ENCODE measurements at regions not wholly inside any gene's neighbourhood (a gene's known extent, or its start where the extent isn't known, plus 50 kb on each side); places are given as distances from the start of the nearest gene placed in this dataset.
"Not testable (repeated sequence)": the region's sequence is repeated elsewhere in the genome, so short reads cannot be mapped to it uniquely, and the experiment has no call there.

- FAIRE-seq = no peak
These were observed 1493.7 kb downstream of the AMY1C start for GRCh38 chr1:105243411-105243810.

- FAIRE-seq = no peak
These were observed 1494.3 kb downstream of the AMY1C start for GRCh38 chr1:105243969-105244368.

DNA sequence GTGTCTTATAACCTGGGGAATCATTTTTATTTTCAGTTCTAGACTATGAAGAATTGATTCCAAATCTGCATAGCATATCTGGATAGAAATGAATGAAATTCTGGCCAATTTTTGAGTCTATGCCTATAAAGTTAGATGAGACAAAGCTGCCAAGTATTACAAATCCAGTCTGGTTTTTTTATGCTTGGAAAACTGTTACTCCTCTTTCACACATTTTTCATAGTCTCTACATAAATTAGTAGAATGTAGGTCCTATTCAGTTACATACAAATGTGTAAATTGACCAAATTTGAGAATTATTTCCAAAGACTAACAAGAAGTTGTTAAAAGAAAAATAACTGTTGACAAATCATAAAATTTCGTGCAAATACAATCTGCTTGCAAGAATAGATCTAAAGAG, 1505.2 kb downstream of the AMY1C start:
- no peak for FAIRE-seq

- FAIRE-seq = no peak
These were observed 1510.3 kb downstream of the AMY1C start for GRCh38 chr1:105260001-105260400.

GRCh38 chr1:105270966-105271365, 1521.3 kb downstream of the AMY1C start:
- no peak for FAIRE-seq

GRCh38 chr1:105272376-105272775, 1522.7 kb downstream of the AMY1C start:
- FAIRE-seq = not testable (repeated sequence)

GRCh38 chr1:105294838-105295237, 1545.1 kb downstream of the AMY1C start:
- FAIRE-seq = no peak

DNA sequence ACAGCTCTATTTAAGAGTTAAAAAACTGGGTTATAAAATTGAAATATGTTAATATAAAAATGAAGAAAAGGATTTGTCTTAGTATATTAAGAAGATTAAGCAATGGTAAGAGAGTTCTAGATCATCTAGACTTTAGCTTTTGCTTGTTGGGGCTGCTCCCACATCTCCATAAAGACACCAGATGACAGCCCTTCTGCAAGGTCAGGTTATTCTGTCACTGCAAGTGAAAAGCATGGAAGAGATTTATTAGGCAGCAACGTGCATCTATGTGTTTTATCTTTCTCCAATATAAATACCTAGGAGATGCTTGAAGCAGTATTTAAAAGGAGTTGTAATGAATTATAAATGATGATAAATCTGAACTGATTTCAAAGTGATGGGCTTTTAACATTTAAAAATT, 1560.4 kb downstream of the AMY1C start:
- FAIRE-seq = no peak

DNA sequence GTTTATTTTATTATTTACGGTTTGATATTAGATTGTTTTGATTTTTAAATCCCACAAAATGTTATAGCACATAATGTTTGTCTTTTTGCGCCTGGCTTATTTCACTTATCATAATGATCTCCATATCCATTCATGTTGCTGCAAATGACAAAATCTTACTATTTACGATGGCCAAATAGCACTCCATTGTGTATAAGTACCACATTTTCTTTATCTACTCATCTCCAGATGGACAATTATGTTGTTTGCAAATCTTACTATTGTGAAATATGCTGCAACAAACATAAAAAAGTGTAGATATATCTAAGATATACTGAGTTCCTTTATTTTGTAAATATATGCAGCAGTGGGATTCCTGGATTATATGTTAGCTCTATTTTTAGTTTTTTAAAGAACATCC, 1568.3 kb downstream of the AMY1C start:
- no peak for FAIRE-seq

DNA sequence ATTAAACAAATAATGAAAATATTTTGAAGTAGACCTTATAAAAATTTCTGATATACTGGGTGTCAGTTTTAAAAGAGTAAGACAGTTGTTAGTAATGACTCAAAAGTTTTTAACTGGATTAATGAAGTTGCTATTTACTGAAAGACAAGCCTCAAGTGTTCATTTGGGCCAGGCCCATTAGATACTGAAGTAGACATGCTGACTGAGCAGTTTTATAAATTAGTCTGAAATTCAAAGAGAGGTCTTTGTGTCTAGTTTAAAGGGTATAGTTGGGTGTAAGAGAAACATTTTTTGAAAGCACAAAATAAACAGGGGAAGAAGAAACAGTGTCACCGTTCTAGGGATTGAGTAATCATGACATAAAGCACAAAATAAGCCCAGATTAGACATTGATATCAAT, 1577.2 kb downstream of the AMY1C start:
- no peak for FAIRE-seq

DNA sequence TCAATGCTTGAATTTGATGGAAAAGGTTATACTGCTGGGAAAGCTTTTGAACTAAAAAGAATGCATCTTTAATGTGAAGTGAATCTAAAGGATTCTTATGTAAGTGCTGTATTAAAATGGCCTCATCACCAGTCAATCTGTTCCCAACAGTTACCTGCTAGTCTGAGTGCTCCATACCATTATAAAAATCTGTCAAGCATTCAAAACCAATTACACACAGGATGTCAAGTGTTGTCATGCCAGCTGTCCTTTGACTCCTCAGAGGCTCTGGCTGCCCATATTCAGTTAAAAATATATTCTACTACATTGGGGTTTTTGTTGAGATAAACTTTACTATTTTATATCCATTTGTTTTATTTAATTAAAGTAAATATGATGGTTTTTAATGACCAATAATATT, 1587.7 kb downstream of the AMY1C start:
- FAIRE-seq = no peak

DNA sequence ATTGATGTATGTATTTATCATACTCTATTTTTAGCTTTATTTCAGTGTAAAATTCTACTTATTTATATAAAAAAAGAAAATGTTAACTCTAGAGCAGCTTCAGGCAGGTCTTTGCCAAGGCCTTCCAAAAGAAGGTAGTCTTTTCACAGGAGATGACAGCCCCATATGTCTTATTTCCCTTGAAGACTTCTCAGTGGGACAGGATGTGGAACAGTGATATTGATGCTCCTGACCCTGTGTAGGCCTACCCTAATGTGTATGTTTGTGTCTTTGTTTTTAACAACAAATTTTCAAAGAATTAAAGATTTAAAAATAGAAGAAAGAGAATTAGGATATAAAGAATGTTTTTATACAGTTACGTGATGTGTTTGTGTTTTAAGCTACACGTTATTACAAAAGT, 1593.6 kb downstream of the AMY1C start:
- FAIRE-seq = no peak

DNA sequence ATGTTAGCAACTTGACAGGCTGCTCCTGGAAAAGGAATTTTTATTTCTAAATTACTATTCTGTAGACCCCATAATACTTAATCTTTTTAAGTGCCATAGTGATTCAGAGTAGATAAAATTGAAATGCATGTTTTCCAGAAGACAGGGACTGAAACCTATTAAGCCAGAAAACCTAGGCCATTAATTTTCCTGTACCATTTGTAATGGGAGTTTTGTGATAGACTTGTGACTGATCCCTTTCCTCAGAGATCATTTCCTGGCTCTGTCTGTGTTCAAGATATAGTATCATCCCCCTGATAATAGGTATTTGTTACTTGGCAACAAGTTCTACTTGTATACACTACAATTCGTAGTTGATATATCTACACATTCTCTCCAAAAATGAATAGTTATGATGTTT, 1609.8 kb downstream of the AMY1C start:
- FAIRE-seq = no peak

GRCh38 chr1:105362438-105362837, 1612.7 kb downstream of the AMY1C start:
- FAIRE-seq = no peak

DNA sequence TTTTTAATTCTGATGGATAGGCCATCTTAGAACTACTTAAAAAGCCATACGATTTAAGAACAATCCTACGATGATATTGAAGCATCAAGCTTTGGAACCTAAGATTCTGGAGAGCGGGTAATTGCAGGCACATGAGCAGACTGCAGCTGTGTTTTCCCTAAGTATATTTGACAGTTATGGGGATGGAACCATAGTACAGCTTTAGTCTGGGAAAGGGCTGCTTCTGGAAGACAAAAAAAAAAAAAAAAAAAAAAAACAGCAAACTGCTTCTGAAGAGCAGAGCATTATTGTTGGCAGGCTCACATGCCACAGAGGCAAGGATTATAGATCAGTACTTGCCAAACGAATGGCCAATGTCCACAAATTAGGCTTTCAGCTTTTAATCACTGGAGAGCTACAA, 1618.7 kb downstream of the AMY1C start:
- FAIRE-seq = no peak

DNA sequence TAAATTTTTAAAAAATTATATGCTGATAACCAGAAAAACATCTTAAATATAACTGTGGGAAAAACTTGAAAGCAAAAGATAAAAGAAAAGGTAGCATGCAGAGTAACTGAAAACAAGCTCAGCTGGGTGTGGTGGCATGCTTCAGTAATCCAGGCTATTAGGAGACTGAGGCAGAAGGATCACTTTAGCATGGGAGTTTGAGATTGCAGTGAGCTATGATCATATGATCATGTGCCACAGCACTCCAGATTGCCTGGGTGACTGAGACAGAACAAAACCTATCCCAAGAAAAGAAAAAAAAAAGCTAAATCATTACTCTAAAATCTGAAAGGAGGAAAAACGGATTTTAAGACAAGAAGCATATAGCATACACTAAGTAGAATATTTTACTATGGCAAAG, 1624.0 kb downstream of the AMY1C start:
- FAIRE-seq = no peak

GRCh38 chr1:105386489-105386888, 1636.8 kb downstream of the AMY1C start:
- no peak for FAIRE-seq

DNA sequence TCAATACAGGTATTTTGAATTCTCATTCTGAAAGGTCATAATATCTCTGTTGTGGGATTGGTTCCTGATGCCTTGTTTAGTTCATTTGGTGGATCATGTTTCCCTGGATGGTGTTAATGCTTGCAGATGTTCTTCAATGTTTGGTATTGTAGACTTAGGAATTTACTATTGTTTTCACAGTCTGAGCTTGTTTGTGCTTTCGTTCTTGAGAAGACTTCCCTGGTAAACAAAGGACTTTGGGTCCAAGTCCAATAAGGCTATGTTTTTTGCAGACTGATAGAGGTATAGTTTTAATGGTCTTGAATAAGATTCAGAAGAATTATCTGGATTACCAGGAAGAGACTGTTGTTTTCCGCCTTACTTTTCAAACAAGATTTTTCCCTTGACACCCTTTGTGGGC, 1646.3 kb downstream of the AMY1C start:
- FAIRE-seq = no peak

DNA sequence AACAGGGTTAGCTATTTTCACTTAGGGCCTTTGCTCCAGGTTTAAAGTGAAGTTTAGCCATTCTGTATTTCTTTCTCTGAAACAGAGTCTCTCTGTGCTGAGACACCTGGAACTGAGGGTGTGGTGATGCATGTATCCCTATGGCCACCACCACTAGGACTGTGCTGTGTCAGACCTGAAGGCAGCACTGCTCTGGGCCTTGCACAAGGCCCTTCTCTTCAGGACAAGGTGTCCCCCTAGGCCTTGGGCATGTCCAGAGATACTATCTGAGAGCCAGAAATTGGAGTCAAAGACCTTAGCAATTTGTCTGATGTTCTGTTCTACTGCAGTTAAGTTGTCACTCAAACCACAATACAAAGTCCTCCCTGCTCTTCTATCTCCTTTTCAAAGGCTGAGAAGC, 1649.2 kb downstream of the AMY1C start:
- FAIRE-seq = no peak

GRCh38 chr1:105399716-105400115, 1650.0 kb downstream of the AMY1C start:
- FAIRE-seq = no peak

GRCh38 chr1:105416261-105416660, 1640.2 kb upstream of the PRMT6 start:
- no peak for FAIRE-seq

DNA sequence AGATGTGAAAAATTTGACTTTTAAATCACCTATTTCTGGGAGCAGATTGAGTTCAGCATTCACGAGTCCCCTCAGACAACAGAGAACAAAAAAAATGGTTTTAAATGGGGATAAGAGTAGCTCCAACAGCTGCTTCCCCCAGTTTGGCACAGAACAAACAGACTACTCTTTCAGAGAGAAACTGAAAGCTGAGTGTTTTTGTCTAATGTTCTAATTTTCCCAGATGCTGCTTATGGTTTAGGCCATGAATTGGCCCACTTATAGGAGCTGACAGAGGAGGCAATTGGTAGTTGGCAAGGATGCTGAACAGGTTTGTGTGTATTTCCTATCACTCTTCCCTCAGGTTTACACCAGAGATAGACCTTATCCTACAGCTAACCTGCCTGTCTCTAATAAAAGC, 1637.4 kb upstream of the PRMT6 start:
- FAIRE-seq = no peak

DNA sequence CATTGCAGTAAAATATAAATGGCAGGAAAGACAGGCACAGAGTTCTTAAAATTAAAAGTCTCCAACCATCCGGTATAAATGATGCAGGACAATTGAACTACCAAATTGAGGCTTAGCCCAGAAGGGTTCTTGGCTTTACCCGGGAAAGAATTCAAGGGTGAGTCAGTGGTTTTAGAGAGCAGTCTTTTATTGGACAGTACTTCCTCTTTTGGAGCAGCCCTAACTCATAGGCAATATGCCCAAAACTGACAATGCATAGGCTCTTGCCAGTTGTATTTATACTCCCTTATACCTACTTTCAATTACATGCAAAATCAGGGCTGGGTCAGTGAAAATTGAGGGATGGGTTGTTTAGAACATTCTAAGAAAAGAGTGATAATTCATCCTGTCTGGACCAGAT, 1628.9 kb upstream of the PRMT6 start:
- no peak for FAIRE-seq

DNA sequence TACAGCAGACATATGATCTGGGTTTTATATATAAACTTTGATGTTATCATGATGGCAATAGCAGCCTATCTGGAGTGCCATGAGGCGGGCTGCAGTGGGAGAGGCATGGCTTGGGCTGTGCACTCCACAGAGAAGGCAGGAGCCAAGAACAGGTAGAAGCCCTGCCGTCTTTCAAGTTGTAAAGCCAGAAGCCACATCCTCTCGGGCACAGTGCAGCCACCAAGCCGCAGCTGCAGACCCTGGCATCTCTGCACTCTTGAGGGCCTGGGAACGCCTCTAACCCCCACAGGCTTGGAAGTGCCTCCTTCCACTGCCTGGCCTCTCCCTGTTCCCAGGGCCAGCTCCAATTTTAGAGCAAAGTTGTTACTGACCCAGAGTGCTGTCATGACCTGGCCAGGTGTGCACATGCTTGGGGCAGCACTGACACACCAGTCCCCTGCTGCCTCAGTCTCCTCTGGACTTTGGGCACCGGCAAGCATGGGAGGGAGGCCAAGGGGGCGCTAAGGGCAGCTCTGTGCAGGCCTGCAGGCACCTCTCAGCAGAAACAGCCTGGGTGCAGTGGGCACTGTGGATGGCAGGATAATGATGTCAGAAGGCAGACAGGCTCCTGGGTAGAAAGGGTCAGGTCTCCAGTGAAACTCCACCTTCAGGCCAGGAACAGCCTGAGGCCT, 1619.8 kb upstream of the PRMT6 start:
- no peak for FAIRE-seq

DNA sequence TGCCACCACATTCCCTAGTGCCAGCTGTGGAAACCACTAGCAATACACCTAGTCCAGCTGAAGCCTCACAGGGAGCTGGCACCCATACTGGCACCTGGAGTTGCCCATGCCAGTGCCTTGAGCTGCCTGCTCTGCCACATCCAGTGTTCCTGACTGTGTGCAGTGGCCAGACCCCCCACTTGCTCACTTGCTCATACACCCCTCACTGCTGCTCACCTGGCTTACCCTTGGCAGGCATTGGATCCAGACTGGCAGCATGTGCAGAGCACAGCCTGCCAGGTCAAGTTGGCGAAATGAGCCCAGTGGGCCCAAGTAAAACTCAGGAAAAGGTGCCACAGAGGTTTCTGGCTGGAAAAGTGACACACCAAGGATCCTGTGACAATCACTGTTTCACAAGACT, 1618.6 kb upstream of the PRMT6 start:
- FAIRE-seq = no peak

GRCh38 chr1:105442901-105443300, 1613.6 kb upstream of the PRMT6 start:
- no peak for FAIRE-seq
